SU-DHL-6 (cell line): ENCODE measurements at regions not wholly inside any gene's neighbourhood (a gene's known extent, or its start where the extent isn't known, plus 50 kb on each side); places are given as distances from the start of the nearest gene placed in this dataset.

Experiments used
- H2AFZ ChIP-seq: fragments of 200-600 bp; sonication (generic); 2 replicates; pipeline ENCODE4 v1.6.1; 2014; ENCODE audit warnings: low read depth, mild to moderate bottlenecking, moderate library complexity, mixed read lengths, antibody characterized with exemption, low read length; ENCODE audit not compliant: severe bottlenecking
- H3F3A ChIP-seq: fragments of 200-600 bp; shearing (Covaris generic); 2 replicates; pipeline ENCODE4 v1.6.0; 2016; ENCODE audit warnings: antibody characterized with exemption, mild to moderate bottlenecking; ENCODE audit not compliant: insufficient read depth
- H3K27ac ChIP-seq: fragments of 200-600 bp; sonication (generic); 2 replicates; pipeline ENCODE4 v1.5.1; 2016; ENCODE audit warnings: low read depth, mild to moderate bottlenecking, low read length, moderate library complexity, mixed read lengths
- H3K27me3 ChIP-seq: fragments of 200-600 bp; sonication (generic), shearing (Covaris generic); 2 replicates; pipeline ENCODE4 v1.6.0; 2014; ENCODE audit warnings: mild to moderate bottlenecking, low read length
- H3K36me3 ChIP-seq: fragments of 200-600 bp; sonication (generic); 2 replicates; pipeline ENCODE4 v1.6.1; 2014; ENCODE audit warnings: mild to moderate bottlenecking, low read length, mixed read lengths
- H3K4me2 ChIP-seq: fragments of 300-600, 200-600 bp; shearing (Covaris generic), sonication (generic); 2 replicates; pipeline ENCODE4 v1.6.0; 2014; ENCODE audit warnings: low read length, low read depth, mild to moderate bottlenecking; ENCODE audit not compliant: poor library complexity, severe bottlenecking
- H3K4me3 ChIP-seq: fragments of 200-600 bp; sonication (generic); 2 replicates; pipeline ENCODE4 v1.5.1; 2014; ENCODE audit warnings: antibody characterized with exemption, low read length, mild to moderate bottlenecking, mixed read lengths; ENCODE audit not compliant: insufficient read depth, poor library complexity, severe bottlenecking
- H3K79me2 ChIP-seq: fragments of 200-600 bp; sonication (generic); 2 replicates; pipeline ENCODE4 v1.6.1; 2014; ENCODE audit warnings: mild to moderate bottlenecking, low read length, moderate library complexity; ENCODE audit not compliant: insufficient read depth
- H3K9ac ChIP-seq: fragments of 200-600 bp; sonication (generic); 2 replicates; pipeline ENCODE4 v1.7.0; 2014; ENCODE audit warnings: mild to moderate bottlenecking, low read length
- H3K9me2 ChIP-seq: fragments of 200-600 bp; sonication (generic); replicated peaks from 2 replicates; pipeline ENCODE4 v1.6.1; 2014; ENCODE audit warnings: low read length; ENCODE audit not compliant: insufficient read depth
- H3K9me3 ChIP-seq: fragments of 200-600 bp; sonication (generic); 2 replicates; pipeline ENCODE4 v1.6.1; 2014; ENCODE audit warnings: low read length, mixed read lengths; ENCODE audit not compliant: insufficient read depth
- H4K20me1 ChIP-seq: fragments of 200-600 bp; sonication (generic); 2 replicates; pipeline ENCODE4 v1.6.1; 2014; ENCODE audit warnings: low read depth, mild to moderate bottlenecking, antibody characterized with exemption, low read length, moderate library complexity, mixed read lengths
- EZH2phosphoT487 ChIP-seq: fragments of 200-600 bp; sonication (generic), shearing (Covaris generic); conservative IDR thresholded peaks from 2 replicates; pipeline ENCODE4 v1.6.1; 2018; ENCODE audit warnings: mild to moderate bottlenecking, antibody characterized with exemption, low read length, moderate library complexity, mixed read lengths
- TF ChIP-seq, protein P1 (sequence below): fragments of 200-600 bp; sonication (generic); IDR thresholded peaks from one replicate; pipeline ENCODE4 v1.5.1; 2017; ENCODE audit warnings: antibody characterized with exemption, mild to moderate bottlenecking, low read length, moderate library complexity; ENCODE audit not compliant: insufficient read depth, poor library complexity, severe bottlenecking

DNA sequence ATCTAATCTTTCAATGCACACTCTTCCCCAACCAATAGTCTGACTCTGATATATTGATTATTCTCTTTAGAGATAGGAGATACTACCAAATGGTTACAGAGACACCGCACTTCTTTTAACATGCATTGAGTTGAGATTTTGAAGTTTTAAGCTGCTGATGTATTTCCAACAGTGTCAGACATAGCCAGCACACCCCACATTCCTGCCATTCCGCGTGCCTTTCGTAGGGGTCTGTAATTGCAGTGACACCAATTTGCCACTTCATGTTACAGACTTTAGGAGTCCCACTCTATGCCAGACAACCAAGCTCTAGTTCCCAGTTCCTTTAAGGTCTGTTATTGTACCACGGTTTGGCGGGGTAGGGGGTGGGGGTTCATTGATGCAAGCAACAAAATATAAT lies 618.2 kb upstream of the FRG1 start:
- Histone ChIP-seq H3K9me2 (no peaks in the 10 kb centered on the region; the same call in 1 of the 2 replicates), H3K9ac (no peak overlapping the region), H3K27ac (no peak overlapping the region), H3K4me3 (no peak overlapping the region), H3K79me2 (no peaks in the 10 kb centered on the region), H3K27me3 (no peaks in the 10 kb centered on the region), H2AFZ (no peak overlapping the region), H4K20me1 (no peaks in the 10 kb centered on the region), H3F3A (no peaks in the 10 kb centered on the region), H3K4me2 (no peak overlapping the region), H3K36me3 (no peaks in the 10 kb centered on the region), H3K9me3 (no peaks in the 10 kb centered on the region)
- TF ChIP-seq, protein P1, sequence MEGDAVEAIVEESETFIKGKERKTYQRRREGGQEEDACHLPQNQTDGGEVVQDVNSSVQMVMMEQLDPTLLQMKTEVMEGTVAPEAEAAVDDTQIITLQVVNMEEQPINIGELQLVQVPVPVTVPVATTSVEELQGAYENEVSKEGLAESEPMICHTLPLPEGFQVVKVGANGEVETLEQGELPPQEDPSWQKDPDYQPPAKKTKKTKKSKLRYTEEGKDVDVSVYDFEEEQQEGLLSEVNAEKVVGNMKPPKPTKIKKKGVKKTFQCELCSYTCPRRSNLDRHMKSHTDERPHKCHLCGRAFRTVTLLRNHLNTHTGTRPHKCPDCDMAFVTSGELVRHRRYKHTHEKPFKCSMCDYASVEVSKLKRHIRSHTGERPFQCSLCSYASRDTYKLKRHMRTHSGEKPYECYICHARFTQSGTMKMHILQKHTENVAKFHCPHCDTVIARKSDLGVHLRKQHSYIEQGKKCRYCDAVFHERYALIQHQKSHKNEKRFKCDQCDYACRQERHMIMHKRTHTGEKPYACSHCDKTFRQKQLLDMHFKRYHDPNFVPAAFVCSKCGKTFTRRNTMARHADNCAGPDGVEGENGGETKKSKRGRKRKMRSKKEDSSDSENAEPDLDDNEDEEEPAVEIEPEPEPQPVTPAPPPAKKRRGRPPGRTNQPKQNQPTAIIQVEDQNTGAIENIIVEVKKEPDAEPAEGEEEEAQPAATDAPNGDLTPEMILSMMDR = no peak
- no peak for TF ChIP-seq EZH2phosphoT487

- no peak overlapping the region for H3K27ac ChIP-seq
- no peak for TF ChIP-seq EZH2phosphoT487
- TF ChIP-seq, protein P1 = no peak
- H3K79me2 ChIP-seq = no peaks in the 10 kb centered on the region
- no peaks in the 10 kb centered on the region for H3K27me3 ChIP-seq
- no peak overlapping the region for H3K9ac ChIP-seq
- H3F3A ChIP-seq = no peaks in the 10 kb centered on the region
- no peak overlapping the region for H3K4me2 ChIP-seq
- H4K20me1 ChIP-seq = no peaks in the 10 kb centered on the region
- no peak overlapping the region for H3K4me3 ChIP-seq
- no peaks in the 10 kb centered on the region for H3K36me3 ChIP-seq
- H2AFZ ChIP-seq = no peak overlapping the region
- H3K9me3 ChIP-seq = no peaks in the 10 kb centered on the region
- no peaks in the 10 kb centered on the region for H3K9me2 ChIP-seq
Observed at GRCh38 chr4:189341881-189342280, 598.8 kb upstream of the FRG1 start.

- H3K27ac ChIP-seq = no peak overlapping the region
- H3K4me2 ChIP-seq = no peak overlapping the region
- H3K9ac ChIP-seq = no peak overlapping the region
- H3K36me3 ChIP-seq = no peaks in the 10 kb centered on the region
- no peaks in the 10 kb centered on the region for H3K9me2 ChIP-seq
- no peaks in the 10 kb centered on the region for H3K9me3 ChIP-seq
- TF ChIP-seq, protein P1 = no peak
- no peak for TF ChIP-seq EZH2phosphoT487
- H3K27me3 ChIP-seq = no peaks in the 10 kb centered on the region
- H4K20me1 ChIP-seq = no peaks in the 10 kb centered on the region
- no peak overlapping the region for H2AFZ ChIP-seq
- no peaks in the 10 kb centered on the region for H3K79me2 ChIP-seq
- no peak overlapping the region for H3K4me3 ChIP-seq
- no peaks in the 10 kb centered on the region for H3F3A ChIP-seq
Observed at GRCh38 chr4:189355590-189355989, 585.1 kb upstream of the FRG1 start.
